ENCODE measurements at regions not wholly inside any gene's neighbourhood (a gene's known extent, or its start where the extent isn't known, plus 50 kb on each side); places are given as distances from the start of the nearest gene placed in this dataset.
"Not testable (repeated sequence)": the region's sequence is repeated elsewhere in the genome, so short reads cannot be mapped to it uniquely, and the experiment has no call there.

GRCh38 chr7:29657856-29658255 lies 94.2 kb downstream of the PRR15 start:
- BruUV-seq (replicated peaks): no TSS peak
- TF ChIP-seq HDAC6 (IDR thresholded peaks at IDR 0.05; ENCODE audit: unreplicated experiment): no peak
- TF ChIP-seq MYB (IDR thresholded peaks at IDR 0.05; ENCODE audit: borderline replicate concordance, low read depth, low read length): no peak
- no peak for TF ChIP-seq TCF3 (IDR thresholded peaks at IDR 0.05; ENCODE audit: borderline replicate concordance, insufficient read depth, low read depth, low read length)
- TF ChIP-seq CREM (IDR thresholded peaks at IDR 0.05; ENCODE audit: low read depth): no peak
- CTCF ChIA-PET: interaction anchor here (0.7 kb wide), 1 partner anchor 272 kb away, joined by 3 read pairs; no protein-coding TSS in a partner anchor
- Histone ChIP-seq H2AFZ (ENCODE audit: control insufficient read depth, low read depth, low read length) (no peak overlapping the region), H3K4me1 (ENCODE audit: control insufficient read depth, insufficient read depth, low read length) (no peaks in the 10 kb centered on the region), H3K36me3 (ENCODE audit: control insufficient read depth in 2 of 2, insufficient read depth in 2 of 2, low read length in 1 of 2) (no peaks in the 10 kb centered on the region), H3K4me3 (no peak overlapping the region), H3K27ac (ENCODE audit: control insufficient read depth, insufficient read depth) (no peak overlapping the region), H3K4me2 (ENCODE audit: control insufficient read depth, insufficient read depth) (no peak overlapping the region), H3K79me2 (ENCODE audit: control insufficient read depth, insufficient read depth, low read length) (no peaks in the 10 kb centered on the region), H3K9me3 (replicated peaks; ENCODE audit: control insufficient read depth, insufficient read depth, low read length) (no peaks in the 10 kb centered on the region), H4K20me1 (ENCODE audit: control insufficient read depth, insufficient read depth) (no peaks in the 10 kb centered on the region), H3K27me3 (replicated peaks in 1 of 2; ENCODE audit: control insufficient read depth in 2 of 2, insufficient read depth in 2 of 2, low read length in 1 of 2) (no peaks in the 10 kb centered on the region), H3K9ac (ENCODE audit: control insufficient read depth, insufficient read depth, low read length) (no peak overlapping the region)
- WGBS (ENCODE audit: insufficient coverage, insufficient replicate concordance, low lambda C conversion rate, missing lambda C conversion rate): 56% methylated on average over 7 of the region's 7 CpGs
- RAD21 ChIA-PET (ENCODE audit: unreplicated experiment): no interaction called here
- SMC1A ChIA-PET (ENCODE audit: uncharacterized antibody, unreplicated experiment): no interaction called here
- intact Hi-C loops (cut with micrococcal nuclease; ENCODE audit: unreplicated experiment) (no loop called here), in situ Hi-C loops (cut with MboI) (no loop called here)
- POLR2A ChIA-PET: no interaction called here
- FAIRE-seq (no peak), ATAC-seq (no peak), DNase-seq (ENCODE audit: low read depth, low spot score) (no peak)

- H3K9ac ChIP-seq (ENCODE audit: control insufficient read depth, insufficient read depth, low read length); H3K4me2 ChIP-seq (ENCODE audit: control insufficient read depth, insufficient read depth); FAIRE-seq; RAD21 ChIA-PET (ENCODE audit: unreplicated experiment); H2AFZ ChIP-seq (ENCODE audit: control insufficient read depth, low read depth, low read length); BruUV-seq (replicated peaks); H3K4me3 ChIP-seq; intact Hi-C loops (cut with micrococcal nuclease; ENCODE audit: unreplicated experiment); H3K27ac ChIP-seq (ENCODE audit: control insufficient read depth, insufficient read depth); H3K9me3 ChIP-seq (replicated peaks; ENCODE audit: control insufficient read depth, insufficient read depth, low read length); H3K36me3 ChIP-seq (ENCODE audit: control insufficient read depth in 2 of 2, insufficient read depth in 2 of 2, low read length in 1 of 2); DNase-seq (ENCODE audit: low read depth, low spot score); H3K27me3 ChIP-seq (replicated peaks in 1 of 2; ENCODE audit: control insufficient read depth in 2 of 2, insufficient read depth in 2 of 2, low read length in 1 of 2); in situ Hi-C loops (cut with MboI); H3K79me2 ChIP-seq (ENCODE audit: control insufficient read depth, insufficient read depth, low read length); H4K20me1 ChIP-seq (ENCODE audit: control insufficient read depth, insufficient read depth); SMC1A ChIA-PET (ENCODE audit: uncharacterized antibody, unreplicated experiment); POLR2A ChIA-PET; CTCF ChIA-PET; ATAC-seq; H3K4me1 ChIP-seq (ENCODE audit: control insufficient read depth, insufficient read depth, low read length): not testable (repeated sequence)
- WGBS (ENCODE audit: insufficient coverage, insufficient replicate concordance, low lambda C conversion rate, missing lambda C conversion rate): 97% methylated on average over 2 of the region's 5 CpGs
These were observed 95.6 kb downstream of the PRR15 start for GRCh38 chr7:29659213-29659612.

- H3K9me3 ChIP-seq (replicated peaks; ENCODE audit: control insufficient read depth, insufficient read depth, low read length); CTCF ChIA-PET; POLR2A ChIA-PET; H3K79me2 ChIP-seq (ENCODE audit: control insufficient read depth, insufficient read depth, low read length); FAIRE-seq; intact Hi-C loops (cut with micrococcal nuclease; ENCODE audit: unreplicated experiment); H3K36me3 ChIP-seq (ENCODE audit: control insufficient read depth in 2 of 2, insufficient read depth in 2 of 2, low read length in 1 of 2); H3K27ac ChIP-seq (ENCODE audit: control insufficient read depth, insufficient read depth); DNase-seq (ENCODE audit: low read depth, low spot score); in situ Hi-C loops (cut with MboI); BruUV-seq (replicated peaks); RAD21 ChIA-PET (ENCODE audit: unreplicated experiment); H3K9ac ChIP-seq (ENCODE audit: control insufficient read depth, insufficient read depth, low read length); H3K4me3 ChIP-seq; H4K20me1 ChIP-seq (ENCODE audit: control insufficient read depth, insufficient read depth); H3K4me2 ChIP-seq (ENCODE audit: control insufficient read depth, insufficient read depth); H3K27me3 ChIP-seq (replicated peaks in 1 of 2; ENCODE audit: control insufficient read depth in 2 of 2, insufficient read depth in 2 of 2, low read length in 1 of 2); H3K4me1 ChIP-seq (ENCODE audit: control insufficient read depth, insufficient read depth, low read length); SMC1A ChIA-PET (ENCODE audit: uncharacterized antibody, unreplicated experiment); H2AFZ ChIP-seq (ENCODE audit: control insufficient read depth, low read depth, low read length); ATAC-seq: not testable (repeated sequence)
- WGBS (ENCODE audit: insufficient coverage, insufficient replicate concordance, low lambda C conversion rate, missing lambda C conversion rate): 12% methylated on average over 3 of the region's 3 CpGs
These were observed 99.3 kb downstream of the PRR15 start for GRCh38 chr7:29662899-29663298.

- H3K36me3 ChIP-seq (ENCODE audit: control insufficient read depth in 2 of 2, insufficient read depth in 2 of 2, low read length in 1 of 2); intact Hi-C loops (cut with micrococcal nuclease; ENCODE audit: unreplicated experiment); POLR2A ChIA-PET; H3K4me1 ChIP-seq (ENCODE audit: control insufficient read depth, insufficient read depth, low read length); H3K9ac ChIP-seq (ENCODE audit: control insufficient read depth, insufficient read depth, low read length); H2AFZ ChIP-seq (ENCODE audit: control insufficient read depth, low read depth, low read length); in situ Hi-C loops (cut with MboI); SMC1A ChIA-PET (ENCODE audit: uncharacterized antibody, unreplicated experiment); H3K79me2 ChIP-seq (ENCODE audit: control insufficient read depth, insufficient read depth, low read length); ATAC-seq; BruUV-seq (replicated peaks); FAIRE-seq; H4K20me1 ChIP-seq (ENCODE audit: control insufficient read depth, insufficient read depth); H3K9me3 ChIP-seq (replicated peaks; ENCODE audit: control insufficient read depth, insufficient read depth, low read length); RAD21 ChIA-PET (ENCODE audit: unreplicated experiment); H3K4me3 ChIP-seq; H3K27ac ChIP-seq (ENCODE audit: control insufficient read depth, insufficient read depth); DNase-seq (ENCODE audit: low read depth, low spot score); CTCF ChIA-PET; H3K27me3 ChIP-seq (replicated peaks in 1 of 2; ENCODE audit: control insufficient read depth in 2 of 2, insufficient read depth in 2 of 2, low read length in 1 of 2); H3K4me2 ChIP-seq (ENCODE audit: control insufficient read depth, insufficient read depth): not testable (repeated sequence)
- 0% methylated on average over 1 of the region's 1 CpG for WGBS (ENCODE audit: insufficient coverage, insufficient replicate concordance, low lambda C conversion rate, missing lambda C conversion rate)
These were observed 101.4 kb downstream of the PRR15 start for GRCh38 chr7:29664999-29665398.

Data from GM12878 (cell line).